ENCODE measurements at regions not wholly inside any gene's neighbourhood (a gene's known extent, or its start where the extent isn't known, plus 50 kb on each side); places are given as distances from the start of the nearest gene placed in this dataset.

DNA sequence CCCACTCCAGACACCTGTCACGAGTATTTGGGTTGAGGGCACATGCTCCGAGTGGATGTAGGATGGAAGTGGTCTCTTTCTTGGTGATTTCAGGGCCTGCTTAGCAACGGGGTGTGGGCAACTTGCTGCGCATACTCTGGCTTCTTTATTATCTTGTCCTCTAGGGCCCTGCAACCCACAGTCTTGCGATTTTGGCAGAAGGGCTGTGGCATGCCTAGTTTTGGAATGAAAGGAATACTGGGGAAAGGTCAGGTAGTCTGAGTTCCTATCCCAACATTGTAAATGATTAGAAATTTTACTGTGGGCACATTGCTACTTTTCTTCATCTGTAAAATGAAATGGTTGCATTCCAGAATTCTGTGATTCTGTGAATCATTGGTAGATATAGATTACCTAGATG is 74.3 kb downstream of the ACTBL2 start:
- TF ChIP-seq GATA2 (IDR thresholded peaks at IDR 0.05; ENCODE audit: low read depth, low read length): no peak
- no peak for TF ChIP-seq GATA3 (IDR thresholded peaks at IDR 0.05; ENCODE audit: low read depth, low read length)

DNA sequence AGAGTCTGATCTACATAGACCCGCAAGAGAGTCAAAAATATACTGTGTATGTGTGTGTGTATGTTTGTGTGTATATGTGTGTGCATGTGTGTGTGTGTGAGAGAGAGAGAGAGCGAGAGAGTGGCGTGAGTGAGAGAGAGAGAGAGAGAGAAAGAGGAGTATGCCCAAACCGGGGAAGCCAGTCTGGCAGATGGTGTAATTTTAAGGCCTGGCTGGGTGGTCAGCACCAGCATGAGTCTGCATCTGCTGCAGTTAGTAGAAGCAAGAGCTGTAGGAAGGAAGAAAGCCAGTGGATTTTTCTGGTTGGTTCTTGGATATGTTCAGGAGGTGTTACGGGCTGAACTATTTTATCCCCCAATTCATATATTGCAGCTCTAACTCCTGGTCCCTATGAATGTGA is 75.2 kb downstream of the ACTBL2 start:
- TF ChIP-seq GATA2 (IDR thresholded peaks at IDR 0.05; ENCODE audit: low read depth, low read length) (no peak), GATA3 (IDR thresholded peaks at IDR 0.05; ENCODE audit: low read depth, low read length) (no peak)

- TF ChIP-seq GATA2 (IDR thresholded peaks at IDR 0.05; ENCODE audit: low read depth, low read length) (no peak), GATA3 (IDR thresholded peaks at IDR 0.05; ENCODE audit: low read depth, low read length) (no peak)
These were observed 76.0 kb downstream of the ACTBL2 start for GRCh38 chr5:57406641-57407040.

DNA sequence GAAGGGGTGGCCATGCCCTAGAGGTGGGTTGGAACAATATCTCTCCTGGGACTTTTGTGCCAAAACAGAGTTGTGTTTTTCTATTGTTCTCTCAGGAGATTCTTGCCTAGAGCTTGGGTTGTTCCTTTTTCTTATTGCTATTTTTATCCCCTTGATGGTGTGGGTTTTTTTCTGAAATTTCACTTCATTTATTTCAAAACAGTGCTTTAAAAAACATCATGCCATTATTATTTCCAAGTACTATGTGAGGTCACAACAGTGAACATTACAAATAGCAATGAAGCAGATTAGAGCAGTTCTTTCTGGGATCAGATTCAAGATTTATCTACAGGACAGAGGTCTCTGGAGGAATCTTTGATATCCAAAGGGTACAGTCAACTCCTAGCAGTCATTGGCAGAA is 76.6 kb downstream of the ACTBL2 start:
- TF ChIP-seq GATA3 (IDR thresholded peaks at IDR 0.05; ENCODE audit: low read depth, low read length) (no peak), GATA2 (IDR thresholded peaks at IDR 0.05; ENCODE audit: low read depth, low read length) (no peak)

- no peak for TF ChIP-seq GATA3 (IDR thresholded peaks at IDR 0.05; ENCODE audit: low read depth, low read length)
- no peak for TF ChIP-seq GATA2 (IDR thresholded peaks at IDR 0.05; ENCODE audit: low read depth, low read length)
These were observed 79.8 kb downstream of the ACTBL2 start for GRCh38 chr5:57402761-57403160.

GRCh38 chr5:57402348-57402747 is 80.3 kb downstream of the ACTBL2 start:
- TF ChIP-seq GATA3 (IDR thresholded peaks at IDR 0.05; ENCODE audit: low read depth, low read length) (no peak), GATA2 (IDR thresholded peaks at IDR 0.05; ENCODE audit: low read depth, low read length) (no peak)

DNA sequence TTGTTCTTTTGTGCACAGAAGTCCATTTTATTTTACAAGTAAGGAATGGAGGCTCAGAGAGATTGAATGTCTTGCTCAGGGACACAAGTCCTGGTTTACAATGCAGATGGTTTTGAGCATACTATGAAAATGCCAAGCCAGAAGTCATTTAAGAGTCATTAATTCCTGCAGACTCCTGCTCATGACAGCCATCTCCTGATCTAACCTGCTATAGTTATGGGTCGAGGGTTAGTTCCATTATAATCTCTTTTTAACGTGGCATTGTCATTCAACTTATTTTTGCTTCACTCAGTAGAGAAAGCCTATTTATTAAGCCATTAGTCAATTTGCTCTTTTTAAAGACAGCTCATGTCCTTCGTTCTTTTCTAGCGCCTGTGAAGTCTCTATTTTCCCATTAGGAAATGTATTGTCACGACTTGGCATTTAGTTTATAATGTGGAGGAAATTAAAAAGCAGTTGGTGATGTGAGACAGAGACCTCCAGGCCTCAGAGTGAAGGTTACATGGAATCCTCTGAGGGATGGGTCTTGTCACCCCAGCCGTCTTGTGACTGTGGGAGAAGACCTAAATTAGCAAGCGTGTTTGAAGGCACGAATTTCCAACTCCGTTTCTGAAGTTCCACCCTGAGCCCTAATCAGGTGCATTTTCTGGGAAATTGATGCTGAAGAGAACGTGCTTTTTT is 84.1 kb downstream of the ACTBL2 start:
- TF ChIP-seq GATA3 (IDR thresholded peaks at IDR 0.05; ENCODE audit: low read depth, low read length): no peak
- TF ChIP-seq GATA2 (IDR thresholded peaks at IDR 0.05; ENCODE audit: low read depth, low read length): no peak

DNA sequence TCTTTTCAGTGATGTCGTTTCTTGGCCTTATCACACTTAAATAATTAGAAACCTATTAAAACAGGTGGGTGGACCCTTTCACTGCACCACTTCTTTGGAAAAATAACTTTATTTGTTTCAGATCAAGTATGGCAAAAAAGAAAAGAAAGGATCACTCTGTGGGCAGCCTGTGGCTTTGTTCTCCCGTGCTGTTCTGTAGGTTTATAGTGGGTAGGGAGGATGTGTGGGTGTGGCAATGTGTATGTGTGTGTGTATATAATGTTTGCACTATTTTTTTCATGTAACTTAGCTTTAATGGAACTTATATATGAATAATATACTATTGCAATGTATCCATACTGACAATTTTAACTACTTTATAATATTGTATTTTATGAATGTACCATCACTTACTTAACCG is 85.9 kb downstream of the ACTBL2 start:
- TF ChIP-seq GATA3 (IDR thresholded peaks at IDR 0.05; ENCODE audit: low read depth, low read length) (no peak), GATA2 (IDR thresholded peaks at IDR 0.05; ENCODE audit: low read depth, low read length) (no peak)

DNA sequence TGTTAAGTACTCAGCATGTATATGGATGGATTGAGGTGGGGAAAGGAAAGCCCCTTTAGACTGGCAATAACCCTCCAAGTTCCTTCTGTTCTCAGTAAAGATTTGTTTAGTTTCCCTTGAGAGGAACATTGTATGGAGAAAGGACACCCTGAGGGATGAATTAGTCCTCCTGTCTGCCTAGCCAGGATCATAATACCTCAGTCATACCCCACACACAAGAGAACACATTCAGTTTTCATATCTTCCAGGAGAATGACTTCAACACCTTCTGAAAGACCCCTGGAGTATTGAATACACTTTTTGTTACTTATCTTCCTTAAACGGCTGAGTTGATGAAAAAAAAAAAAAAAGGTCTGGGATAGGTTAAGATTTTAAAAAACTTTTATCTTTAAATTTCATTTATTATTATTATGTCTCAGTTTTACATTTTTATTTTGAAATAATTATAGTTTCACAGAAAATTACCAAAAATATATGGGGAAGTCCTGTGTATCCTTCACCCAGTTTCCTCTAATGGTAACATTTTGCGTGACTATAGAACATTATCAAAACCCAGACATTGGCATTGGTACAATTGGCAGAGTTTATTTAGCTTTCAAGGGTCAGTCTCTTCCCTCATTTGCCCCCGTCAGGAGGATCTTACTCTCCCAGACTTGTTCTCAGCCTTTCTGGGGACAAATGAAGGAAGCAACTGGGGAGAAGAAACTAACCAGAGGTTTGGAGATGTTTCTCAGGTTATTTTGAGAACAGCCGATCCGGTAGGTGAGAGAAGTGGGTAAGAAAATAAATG is 88.0 kb downstream of the ACTBL2 start:
- no peak for TF ChIP-seq GATA2 (IDR thresholded peaks at IDR 0.05; ENCODE audit: low read depth, low read length)
- no peak for TF ChIP-seq GATA3 (IDR thresholded peaks at IDR 0.05; ENCODE audit: low read depth, low read length)

DNA sequence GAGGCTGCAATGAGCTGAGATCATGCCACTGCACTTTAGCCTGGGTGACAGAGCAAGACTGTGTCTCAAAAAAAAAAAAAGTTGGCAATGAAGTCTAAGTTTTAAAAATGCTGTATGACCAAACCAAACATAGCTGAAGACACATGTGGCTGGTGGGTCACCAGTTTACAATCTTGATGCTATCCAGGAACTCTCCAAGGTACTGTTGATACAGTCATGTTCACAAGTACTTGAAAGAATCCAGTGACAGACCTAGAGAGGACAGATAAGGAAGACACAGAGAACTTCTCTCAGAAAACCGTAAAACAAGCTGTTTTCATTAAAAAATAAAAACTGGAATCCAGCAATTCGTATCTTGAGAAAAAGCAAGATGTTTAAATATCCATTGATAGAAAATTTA is 95.7 kb downstream of the ACTBL2 start:
- TF ChIP-seq GATA2 (IDR thresholded peaks at IDR 0.05; ENCODE audit: low read depth, low read length) (no peak), GATA3 (IDR thresholded peaks at IDR 0.05; ENCODE audit: low read depth, low read length) (no peak)

DNA sequence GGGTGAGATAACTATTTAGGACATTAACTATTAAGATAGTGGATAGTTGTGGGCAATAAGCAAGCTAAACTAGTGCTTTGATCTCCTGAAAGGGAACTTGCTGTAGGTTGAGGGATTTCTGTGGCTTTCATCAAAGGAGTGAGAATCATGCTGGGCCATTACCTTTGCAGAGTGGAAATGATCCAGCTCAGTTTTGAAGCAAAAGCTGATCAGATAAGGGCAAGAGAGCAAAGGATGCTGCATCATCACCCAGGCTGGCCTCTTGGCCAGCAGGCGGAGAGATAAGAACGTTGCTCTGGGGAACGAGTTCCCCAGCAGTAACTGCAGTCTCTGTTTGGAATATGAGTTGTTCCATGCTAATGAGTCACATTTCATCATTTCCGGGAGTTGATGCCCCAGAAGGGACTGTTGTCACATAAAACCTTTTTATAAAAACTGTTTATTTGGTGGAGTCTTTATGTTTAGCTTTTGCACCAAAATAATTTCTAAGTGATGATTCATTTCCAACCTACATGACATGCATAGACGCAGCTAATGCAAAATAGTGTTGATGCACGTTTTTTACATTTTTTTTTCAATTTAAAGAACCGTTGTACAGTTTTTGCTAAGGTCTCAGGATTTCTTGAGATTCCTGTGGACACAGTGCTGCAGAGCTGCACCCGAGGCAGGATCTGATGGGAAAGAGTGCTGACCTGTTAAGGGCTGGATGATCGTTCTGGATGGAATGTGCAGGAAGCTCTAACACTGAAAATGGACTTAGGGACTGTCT is 99.3 kb downstream of the ACTBL2 start:
- TF ChIP-seq GATA3 (IDR thresholded peaks at IDR 0.05; ENCODE audit: low read depth, low read length): peak; percentile 97
- TF ChIP-seq GATA2 (IDR thresholded peaks at IDR 0.05; ENCODE audit: low read depth, low read length): peak; percentile 100

- TF ChIP-seq GATA2 (IDR thresholded peaks at IDR 0.05; ENCODE audit: low read depth, low read length): no peak
These were observed 100.0 kb downstream of the ACTBL2 start for GRCh38 chr5:57382655-57383054.

DNA sequence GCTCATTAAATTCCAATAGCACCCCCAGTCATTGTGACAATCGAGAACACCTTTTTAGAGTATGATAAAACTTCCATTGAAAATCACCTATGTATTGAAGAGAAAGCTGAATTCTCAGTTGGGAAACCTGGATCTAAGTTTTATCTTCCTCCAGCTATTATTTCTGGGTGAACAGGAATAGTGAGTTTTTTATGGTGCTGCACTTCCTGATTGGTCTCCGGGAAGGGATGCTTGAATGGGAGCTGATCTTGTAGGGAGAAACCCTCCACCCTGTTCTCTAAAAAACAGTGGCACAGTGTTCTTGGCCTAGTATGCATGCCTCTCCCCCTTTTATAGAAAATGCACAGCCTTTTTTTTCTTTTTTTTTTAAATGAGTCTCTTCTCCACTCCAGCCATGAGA is 112.2 kb downstream of the ACTBL2 start:
- no peak for TF ChIP-seq GATA2 (IDR thresholded peaks at IDR 0.05; ENCODE audit: low read depth, low read length)
- TF ChIP-seq GATA3 (IDR thresholded peaks at IDR 0.05; ENCODE audit: low read depth, low read length): no peak

DNA sequence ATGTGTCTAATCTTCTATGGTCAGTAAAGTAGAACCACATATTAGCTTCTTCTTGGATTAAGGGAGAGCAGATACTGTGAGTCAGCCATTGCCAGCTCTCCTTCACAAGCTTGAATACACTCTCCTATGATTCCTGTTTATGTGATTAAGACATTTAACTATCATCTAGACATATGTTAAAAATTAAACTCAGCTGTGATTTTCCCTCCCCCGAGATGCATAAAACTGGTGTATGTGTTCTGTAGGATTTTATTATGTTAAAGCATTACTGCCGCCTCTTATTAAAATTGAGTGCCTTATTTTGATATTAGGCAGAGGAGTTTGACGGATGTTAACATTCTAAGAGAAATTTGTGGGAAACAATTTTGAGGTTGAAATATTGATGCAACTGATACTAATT is 114.6 kb downstream of the ACTBL2 start:
- TF ChIP-seq GATA3 (IDR thresholded peaks at IDR 0.05; ENCODE audit: low read depth, low read length) (no peak), GATA2 (IDR thresholded peaks at IDR 0.05; ENCODE audit: low read depth, low read length) (no peak)

Measured in SH-SY5Y (cell line).